ENCODE measurements at regions not wholly inside any gene's neighbourhood (a gene's known extent, or its start where the extent isn't known, plus 50 kb on each side); places are given as distances from the start of the nearest gene placed in this dataset.

- peaks cover 0 to 5% of the 10 kb centered on the region in 2 donors for H3K9me3 ChIP-seq
- H3K27ac ChIP-seq: no peak overlapping the region
- no peak for DNase-seq (ENCODE audit: low spot score)
- no peaks in the 10 kb centered on the region for H3K27me3 ChIP-seq
- H3K4me1 ChIP-seq: no peaks in the 10 kb centered on the region
- H3K4me3 ChIP-seq: no peak overlapping the region
- TF ChIP-seq CTCF (IDR thresholded peaks at IDR 0.05): no peak
- no peaks in the 10 kb centered on the region for H3K36me3 ChIP-seq
Measured at GRCh38 chr18:1691863-1692262, 787.2 kb downstream of the ADCYAP1 start.

- H3K27me3 ChIP-seq: no peaks in the 10 kb centered on the region
- H3K36me3 ChIP-seq: no peaks in the 10 kb centered on the region
- no peak overlapping the region for H3K27ac ChIP-seq
- H3K4me3 ChIP-seq: no peak overlapping the region
- no peak for TF ChIP-seq CTCF (IDR thresholded peaks at IDR 0.05)
- H3K4me1 ChIP-seq: no peaks in the 10 kb centered on the region
- no peak for DNase-seq (ENCODE audit: low spot score)
- H3K9me3 ChIP-seq: no peaks in the 10 kb centered on the region
Measured at GRCh38 chr18:1708006-1708405, 803.3 kb downstream of the ADCYAP1 start.

- TF ChIP-seq CTCF (IDR thresholded peaks at IDR 0.05): no peak
- Histone ChIP-seq H3K4me3 (no peak overlapping the region), H3K9me3 (no peaks in the 10 kb centered on the region), H3K27ac (no peak overlapping the region), H3K27me3 (no peaks in the 10 kb centered on the region), H3K4me1 (no peaks in the 10 kb centered on the region), H3K36me3 (no peaks in the 10 kb centered on the region)
- no peak for DNase-seq (ENCODE audit: low spot score)
Measured at GRCh38 chr18:1710114-1710513, 805.4 kb downstream of the ADCYAP1 start.

- H3K9me3 ChIP-seq: no peaks in the 10 kb centered on the region
- H3K4me1 ChIP-seq: no peaks in the 10 kb centered on the region
- TF ChIP-seq CTCF (IDR thresholded peaks at IDR 0.05): no peak
- no peaks in the 10 kb centered on the region for H3K36me3 ChIP-seq
- no peak for DNase-seq (ENCODE audit: low spot score)
- H3K27ac ChIP-seq: no peak overlapping the region
- no peaks in the 10 kb centered on the region for H3K27me3 ChIP-seq
- H3K4me3 ChIP-seq: no peak overlapping the region
Measured at GRCh38 chr18:1732143-1732542, 827.5 kb downstream of the ADCYAP1 start.

GRCh38 chr18:1746131-1746530, 825.2 kb downstream of the METTL4 start:
- H3K27ac ChIP-seq: no peak overlapping the region
- H3K27me3 ChIP-seq: no peaks in the 10 kb centered on the region
- no peaks in the 10 kb centered on the region for H3K9me3 ChIP-seq
- DNase-seq (ENCODE audit: low spot score): no peak
- H3K4me1 ChIP-seq: no peaks in the 10 kb centered on the region
- TF ChIP-seq CTCF (IDR thresholded peaks at IDR 0.05): no peak
- no peaks in the 10 kb centered on the region for H3K36me3 ChIP-seq
- no peak overlapping the region for H3K4me3 ChIP-seq

- no peak for TF ChIP-seq CTCF (IDR thresholded peaks at IDR 0.05)
- Histone ChIP-seq H3K4me3 (no peak overlapping the region), H3K27ac (no peak overlapping the region), H3K4me1 (no peaks in the 10 kb centered on the region), H3K9me3 (no peaks in the 10 kb centered on the region), H3K27me3 (no peaks in the 10 kb centered on the region), H3K36me3 (no peaks in the 10 kb centered on the region)
- DNase-seq (ENCODE audit: low spot score): no peak
Measured at GRCh38 chr18:1751249-1751648, 820.1 kb downstream of the METTL4 start.
